ENCODE measurements at regions not wholly inside any gene's neighbourhood (a gene's known extent, or its start where the extent isn't known, plus 50 kb on each side); places are given as distances from the start of the nearest gene placed in this dataset.

- TF ChIP-seq ZFAT (CRISPR knock-in tag; conservative IDR thresholded peaks at IDR 0.05) (no peak), FOXK2 (IDR thresholded peaks at IDR 0.05) (no peak), POGK (CRISPR knock-in tag; conservative IDR thresholded peaks at IDR 0.05) (no peak), SYNCRIP (IDR thresholded peaks at IDR 0.05; ENCODE audit: insufficient read depth, low read depth, low read length) (no peak), ZSCAN25 (CRISPR knock-in tag; IDR thresholded peaks at IDR 0.05) (no peak), ONECUT2 (CRISPR knock-in tag; IDR thresholded peaks at IDR 0.05) (no peak), SNAPC4 (CRISPR knock-in tag; IDR thresholded peaks at IDR 0.05) (no peak), ZNF550 (CRISPR knock-in tag; IDR thresholded peaks at IDR 0.05; ENCODE audit: borderline replicate concordance) (no peak), ZFP82 (CRISPR knock-in tag; IDR thresholded peaks at IDR 0.05; ENCODE audit: borderline replicate concordance) (no peak)
These were observed 173.4 kb downstream of the S1PR1 start (continued) for GRCh38 chr1:101410048-101410878.

All from HepG2 (cell line).